ENCODE measurements at regions not wholly inside any gene's neighbourhood (a gene's known extent, or its start where the extent isn't known, plus 50 kb on each side); places are given as distances from the start of the nearest gene placed in this dataset.
"Not testable (repeated sequence)": the region's sequence is repeated elsewhere in the genome, so short reads cannot be mapped to it uniquely, and the experiment has no call there.

GRCh38 chr2:107727318-107727717 is 99.4 kb upstream of the RGPD4 start:
- no peak for DNase-seq

DNA sequence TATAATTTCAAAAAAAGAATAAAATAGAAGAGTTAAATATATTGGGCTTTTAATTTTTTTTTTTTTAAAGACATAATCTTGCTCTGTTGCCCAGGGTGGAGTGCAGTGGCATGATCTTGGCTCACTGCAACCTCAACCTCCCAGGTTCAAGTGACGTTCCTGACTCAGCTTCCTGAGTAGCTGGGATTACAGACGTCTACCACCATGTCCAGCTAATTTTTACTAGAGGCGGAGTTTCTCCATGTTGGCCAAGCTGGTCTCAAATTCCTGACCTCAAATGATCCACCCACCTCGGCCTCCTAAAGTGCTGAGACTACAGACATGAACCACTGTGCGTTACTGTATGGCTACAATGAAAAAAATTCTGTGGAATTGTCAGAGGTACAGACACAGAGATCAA is 98.1 kb upstream of the RGPD4 start:
- DNase-seq = no peak

GRCh38 chr2:107729440-107729839 is 97.3 kb upstream of the RGPD4 start:
- DNase-seq = no peak

- no peak for DNase-seq
Measured at GRCh38 chr2:107730898-107731297, 95.8 kb upstream of the RGPD4 start.

DNA sequence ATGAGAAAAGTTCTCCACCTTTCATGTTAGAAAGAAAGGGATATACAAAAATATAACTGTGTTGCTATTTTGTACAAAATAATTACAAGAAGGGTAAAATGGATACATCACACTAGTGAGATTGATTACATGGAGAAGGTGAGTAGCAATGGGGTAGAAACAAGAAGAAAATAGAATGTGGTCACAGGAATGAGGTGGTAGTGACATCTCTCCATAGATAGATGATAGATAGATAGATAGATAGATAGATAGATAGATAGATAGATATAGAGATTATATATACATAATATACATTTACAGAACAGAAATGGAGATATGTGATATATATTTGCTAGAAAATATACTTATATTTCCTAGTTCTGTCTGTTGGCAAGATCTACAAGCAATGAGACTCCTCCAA is 95.3 kb upstream of the RGPD4 start:
- no peak for DNase-seq

GRCh38 chr2:107735201-107735600 is 91.5 kb upstream of the RGPD4 start:
- DNase-seq = no peak

DNA sequence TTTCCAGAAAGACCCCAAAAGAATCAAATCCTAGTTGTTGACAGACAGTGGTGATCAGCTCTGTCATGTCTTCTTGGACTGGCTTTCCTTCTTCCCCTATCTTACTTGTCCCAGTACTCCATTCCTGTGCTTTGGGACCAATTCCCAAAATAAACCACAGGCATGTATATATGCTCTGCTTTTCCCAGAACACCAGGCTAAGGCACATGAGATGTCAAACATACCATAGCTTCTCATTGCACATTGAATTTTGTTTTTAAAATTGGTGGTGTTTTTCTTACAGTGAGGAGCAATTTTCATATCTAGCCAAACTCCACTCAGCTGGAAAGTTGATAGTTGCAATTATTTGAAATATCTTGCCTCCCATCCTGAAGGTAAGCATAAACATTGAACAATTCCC is 88.9 kb upstream of the RGPD4 start:
- no peak for DNase-seq

DNA sequence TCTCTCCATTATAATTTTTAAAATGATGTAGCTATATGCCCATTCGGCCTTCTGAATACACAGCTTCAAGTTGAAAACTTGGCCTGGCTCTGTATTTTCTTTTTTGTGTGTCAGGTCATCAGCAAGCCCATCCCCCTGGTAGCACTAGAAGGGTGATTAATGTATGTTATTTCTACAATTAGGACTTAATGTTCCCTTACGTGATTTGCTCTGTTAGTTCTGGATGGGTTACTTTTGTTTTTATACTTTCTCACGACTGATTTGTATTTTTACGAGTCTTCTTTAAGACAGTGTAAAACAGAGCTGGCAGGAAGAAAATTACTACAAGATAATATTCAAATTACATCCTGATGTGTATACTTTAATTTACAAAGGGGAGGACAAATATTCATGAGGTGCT is 88.4 kb upstream of the RGPD4 start:
- DNase-seq = no peak

GRCh38 chr2:107740300-107740699 is 86.4 kb upstream of the RGPD4 start:
- DNase-seq = no peak

DNA sequence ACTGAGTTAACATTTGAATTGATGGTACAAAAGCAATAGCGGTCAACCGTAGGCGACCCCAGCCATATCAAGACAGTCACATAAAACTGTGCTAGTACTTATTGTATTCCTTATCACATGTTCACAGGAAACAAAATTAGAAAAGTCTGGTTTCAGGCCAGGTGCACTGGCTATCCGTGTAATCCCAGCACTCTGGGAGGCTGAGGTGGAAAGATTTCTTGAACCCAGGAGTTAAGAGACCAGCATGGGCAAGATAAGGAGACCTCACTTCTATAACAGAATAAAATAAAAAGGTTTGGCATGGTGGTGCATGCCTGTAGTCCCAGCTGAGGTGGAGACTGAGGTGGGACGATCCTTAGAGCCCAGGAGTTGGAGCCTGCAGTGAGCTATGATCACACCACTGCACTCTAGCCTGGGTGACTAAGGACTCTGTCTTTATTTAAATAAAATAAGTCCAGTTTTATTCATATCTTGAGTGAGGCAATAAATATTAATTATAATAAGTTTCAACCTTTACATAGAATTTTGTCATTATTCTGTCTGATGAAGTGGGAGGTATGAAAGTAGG is 84.1 kb upstream of the RGPD4 start:
- DNase-seq = no peak

DNA sequence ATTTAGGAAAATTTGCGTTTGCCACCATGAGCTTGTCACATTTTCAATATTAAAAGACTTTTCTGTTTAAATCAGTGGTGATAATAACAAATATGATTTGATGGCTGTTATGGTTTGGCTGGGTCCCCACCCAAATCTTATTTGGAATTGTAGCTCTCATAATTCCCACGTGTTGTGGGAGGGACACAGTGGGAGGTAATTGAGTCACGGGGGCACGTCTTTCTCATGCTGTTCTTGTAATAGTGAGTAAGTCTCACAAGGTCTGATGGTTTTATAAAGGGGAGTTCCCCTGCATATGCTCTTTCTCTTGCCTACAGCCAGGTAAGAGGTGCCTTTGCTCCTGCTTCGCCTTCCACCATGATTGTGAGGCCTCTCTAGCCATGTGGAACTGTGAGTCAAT is 83.4 kb upstream of the RGPD4 start:
- DNase-seq = no peak

GRCh38 chr2:107745100-107745499 is 81.6 kb upstream of the RGPD4 start:
- no peak for DNase-seq

GRCh38 chr2:107746552-107747198 is 80.0 kb upstream of the RGPD4 start:
- DNase-seq = not testable (repeated sequence)

DNA sequence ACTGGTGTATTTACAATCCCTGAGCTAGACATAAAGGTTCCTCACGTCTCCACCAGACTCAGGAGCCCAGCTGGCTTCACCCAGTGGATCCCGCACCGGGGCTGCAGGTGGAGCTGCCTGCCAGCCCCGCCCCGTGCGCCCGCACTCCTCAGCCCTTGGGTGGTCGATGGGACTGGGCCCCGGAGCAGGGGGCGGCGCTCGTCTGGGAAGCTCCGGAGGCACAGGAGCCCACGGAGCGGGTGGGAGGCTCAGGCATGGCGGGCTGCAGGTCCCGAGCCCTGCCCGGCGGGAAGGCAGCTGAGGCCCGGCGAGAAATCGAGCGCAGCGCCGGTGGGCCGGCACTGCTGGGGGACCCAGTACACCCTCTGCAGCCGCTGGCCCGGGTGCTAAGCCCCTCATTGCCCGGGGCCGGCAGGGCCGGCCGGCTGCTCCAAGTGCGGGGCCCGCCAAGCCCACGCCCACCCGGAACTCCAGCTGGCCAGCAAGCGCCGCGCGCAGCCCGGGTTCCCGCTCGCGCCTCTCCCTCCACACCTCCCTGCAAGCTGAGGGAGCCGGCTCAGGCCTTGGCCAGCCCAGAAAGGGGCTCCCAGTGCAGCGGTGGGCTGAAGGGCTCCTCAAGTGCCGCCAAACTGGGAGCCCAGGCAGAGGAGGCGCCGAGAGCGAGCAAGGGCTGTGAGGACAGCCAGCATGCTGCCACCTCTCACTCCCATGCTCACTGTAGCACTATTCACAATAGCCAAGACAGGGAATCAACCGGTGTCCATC is 79.3 kb upstream of the RGPD4 start:
- DNase-seq = not testable (repeated sequence)

DNA sequence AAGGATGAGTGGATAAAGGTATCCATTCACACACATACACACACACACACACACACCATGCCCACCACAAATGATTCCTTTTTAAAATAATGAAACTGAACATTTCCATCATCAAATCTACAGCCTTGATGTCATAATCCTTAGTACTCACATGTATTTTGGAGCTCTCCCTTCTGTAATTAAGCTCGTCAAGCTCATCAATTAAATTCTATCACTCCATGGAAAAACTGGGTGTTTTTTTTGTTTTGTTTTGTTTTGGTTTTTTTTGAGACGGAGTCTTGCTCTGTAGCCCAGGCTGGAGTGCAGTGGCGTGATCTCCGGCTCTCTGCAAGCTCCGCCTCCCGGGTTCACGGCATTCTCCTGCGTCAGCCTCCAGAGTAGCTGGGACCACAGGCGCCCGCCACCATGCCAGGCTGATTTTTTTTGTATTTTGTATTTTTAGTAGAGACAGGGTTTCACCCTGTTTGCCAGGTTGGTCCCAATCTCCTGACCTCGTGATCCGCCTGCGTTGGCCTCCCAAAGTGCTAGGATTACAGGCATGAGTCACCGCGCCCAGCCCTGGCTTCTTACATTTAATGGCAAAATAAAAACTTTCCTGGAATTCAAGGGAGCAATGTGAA is 78.6 kb upstream of the RGPD4 start:
- no peak for DNase-seq

DNA sequence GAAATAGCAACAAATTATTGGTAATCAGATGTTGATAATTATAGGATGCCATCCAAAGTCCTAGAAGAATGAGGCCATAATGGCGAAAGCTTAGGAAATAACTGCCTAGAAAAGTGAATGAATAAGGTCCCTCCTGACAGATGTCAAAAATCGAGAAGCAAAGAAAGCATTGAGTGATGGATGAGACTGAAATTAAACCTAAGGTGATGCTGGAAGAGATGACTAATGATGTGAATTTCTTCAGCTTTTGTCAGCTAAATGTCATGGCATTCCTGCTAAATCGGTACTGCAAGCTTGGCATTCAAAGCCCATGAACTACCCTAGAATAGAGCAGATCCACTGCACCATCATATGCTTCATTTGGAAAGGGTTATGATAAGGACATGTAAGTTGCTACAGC is 74.8 kb upstream of the RGPD4 start:
- no peak for DNase-seq

DNA sequence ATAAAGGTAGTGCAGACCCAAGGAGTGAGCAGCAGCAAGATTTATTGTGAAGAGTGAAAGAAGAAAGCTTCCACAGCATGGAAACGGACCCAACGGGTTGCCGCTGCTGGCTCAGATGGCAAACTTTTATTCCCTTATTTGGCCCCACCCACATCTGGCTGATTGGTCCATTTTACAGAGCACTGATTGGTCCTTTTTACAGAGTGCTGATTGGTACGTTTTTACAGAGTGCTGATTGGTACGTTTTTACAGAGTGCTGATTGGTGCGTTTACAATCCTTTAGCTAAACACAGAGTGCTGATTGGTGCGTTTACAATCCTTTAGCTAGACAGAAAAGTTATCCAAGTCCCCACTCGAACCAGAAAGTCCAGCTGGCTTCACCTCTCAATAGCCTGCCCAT is 72.9 kb upstream of the RGPD4 start:
- DNase-seq = not testable (repeated sequence)

- DNase-seq = no peak
Measured at GRCh38 chr2:107757223-107757622, 69.5 kb upstream of the RGPD4 start.

DNA sequence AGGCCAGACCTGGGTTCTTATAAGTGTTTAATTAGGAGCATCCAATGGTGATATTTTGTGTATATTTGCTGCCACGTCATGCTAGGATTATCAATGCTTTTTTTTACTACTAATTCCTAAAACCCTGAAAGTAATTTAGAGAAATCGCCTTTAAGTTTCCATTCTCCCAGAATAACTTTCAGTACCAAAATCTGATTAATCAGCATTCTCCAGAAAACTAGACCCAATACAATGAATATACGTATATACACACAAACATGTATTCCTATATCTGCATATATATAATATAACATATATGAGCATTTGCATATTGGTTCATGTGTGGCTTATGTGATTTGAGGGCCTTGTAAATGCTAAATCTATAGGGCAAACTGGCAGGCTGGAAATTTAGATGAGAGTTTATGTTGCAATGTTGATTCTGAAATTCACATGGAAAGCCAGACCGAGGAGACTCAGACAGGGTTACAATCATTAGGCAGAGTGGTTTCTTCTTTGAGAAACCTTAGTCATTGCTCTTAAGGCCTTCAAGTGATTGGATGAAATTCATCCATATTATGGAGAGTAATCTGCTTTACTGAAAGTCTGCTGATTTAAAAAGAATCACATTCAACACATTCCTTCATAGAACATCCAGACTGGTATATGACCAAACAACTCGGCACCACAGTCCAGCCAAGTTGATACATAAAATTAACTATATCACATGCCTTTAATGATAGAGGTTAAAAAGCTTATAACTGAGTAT is 65.9 kb upstream of the RGPD4 start:
- no peak for DNase-seq

- DNase-seq = no peak
Measured at GRCh38 chr2:107772353-107772752, 54.3 kb upstream of the RGPD4 start.

- DNase-seq = no peak
Measured at GRCh38 chr2:107775211-107775610, 51.5 kb upstream of the RGPD4 start.

DNA sequence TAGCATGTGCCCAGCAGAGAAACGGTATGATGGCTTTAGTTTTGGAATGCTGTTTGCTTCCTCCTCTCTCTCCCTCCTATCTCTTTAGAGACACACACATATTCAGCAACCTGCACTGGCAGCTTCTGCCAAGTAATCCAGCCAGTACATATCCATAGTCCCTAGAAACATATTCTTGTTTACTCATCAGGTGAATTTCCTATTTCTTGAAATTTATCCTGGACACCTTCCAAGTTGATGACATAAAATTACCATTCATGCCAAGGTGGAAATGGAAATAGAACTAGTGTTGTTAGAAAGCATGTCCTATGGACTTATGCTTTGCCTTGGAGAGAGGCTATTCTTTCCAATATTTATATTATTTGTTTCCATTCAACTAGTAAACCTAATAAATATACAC is 50.9 kb upstream of the RGPD4 start:
- DNase-seq = no peak

GRCh38 chr2:107776362-107776761 is 50.3 kb upstream of the RGPD4 start:
- no peak for DNase-seq

Data from C1 segment of cervical spinal cord (tissue), 14 donors.